ENCODE measurements at regions not wholly inside any gene's neighbourhood (a gene's known extent, or its start where the extent isn't known, plus 50 kb on each side); places are given as distances from the start of the nearest gene placed in this dataset.

DNA sequence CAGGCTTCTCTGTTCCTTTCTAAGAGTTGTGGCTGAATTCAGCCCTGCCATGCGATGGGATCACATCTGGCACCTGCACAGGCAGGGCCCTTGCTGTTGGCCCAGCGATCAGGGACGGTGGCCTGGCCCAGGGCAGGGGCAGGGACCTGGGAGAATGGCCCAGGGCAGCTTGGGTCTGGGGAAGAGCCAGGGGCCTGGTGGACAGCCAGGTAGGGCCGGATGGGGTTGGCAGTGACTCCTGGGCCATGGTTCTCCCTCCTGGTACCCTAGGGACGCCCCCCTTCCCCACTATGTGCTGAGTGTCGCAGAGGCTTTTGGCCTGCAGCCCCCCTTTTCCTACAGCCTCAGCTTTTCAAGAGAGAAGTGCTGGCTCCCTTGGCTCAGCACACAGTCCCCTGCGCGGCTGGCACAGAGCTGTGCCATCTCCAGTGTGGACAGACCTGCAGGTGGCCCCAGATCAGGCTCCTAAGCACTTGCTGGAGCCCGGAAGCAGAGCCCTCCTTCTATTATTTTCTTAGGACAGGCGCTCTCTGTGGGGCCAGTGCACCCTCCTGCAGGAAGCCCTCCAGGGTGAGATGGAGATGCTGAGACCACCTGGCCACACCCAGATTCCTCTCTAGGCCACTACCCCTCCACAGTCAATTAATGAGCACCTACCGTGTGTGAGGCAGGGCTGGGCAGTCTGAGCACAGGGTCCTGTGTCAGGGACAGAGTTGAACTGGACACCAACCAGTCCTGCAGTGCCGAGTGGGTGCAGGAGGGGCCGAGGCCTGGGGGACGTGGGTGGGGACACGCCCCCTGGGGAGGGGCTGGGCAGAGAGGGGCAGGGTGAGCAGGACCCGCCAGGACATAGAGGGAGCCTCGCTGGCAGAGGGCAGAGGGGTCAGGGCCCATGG lies 267.6 kb downstream of the ADGRD1 start:
- no peak for TF ChIP-seq REST (IDR thresholded peaks at IDR 0.05; ENCODE audit: insufficient replicate concordance, low read depth)
- TF ChIP-seq GABPA (IDR thresholded peaks at IDR 0.05; ENCODE audit: low read depth) = no peak
- TF ChIP-seq SPI1 (IDR thresholded peaks at IDR 0.05; ENCODE audit: borderline replicate concordance, low read depth) = no peak
- TF ChIP-seq, protein P1, sequence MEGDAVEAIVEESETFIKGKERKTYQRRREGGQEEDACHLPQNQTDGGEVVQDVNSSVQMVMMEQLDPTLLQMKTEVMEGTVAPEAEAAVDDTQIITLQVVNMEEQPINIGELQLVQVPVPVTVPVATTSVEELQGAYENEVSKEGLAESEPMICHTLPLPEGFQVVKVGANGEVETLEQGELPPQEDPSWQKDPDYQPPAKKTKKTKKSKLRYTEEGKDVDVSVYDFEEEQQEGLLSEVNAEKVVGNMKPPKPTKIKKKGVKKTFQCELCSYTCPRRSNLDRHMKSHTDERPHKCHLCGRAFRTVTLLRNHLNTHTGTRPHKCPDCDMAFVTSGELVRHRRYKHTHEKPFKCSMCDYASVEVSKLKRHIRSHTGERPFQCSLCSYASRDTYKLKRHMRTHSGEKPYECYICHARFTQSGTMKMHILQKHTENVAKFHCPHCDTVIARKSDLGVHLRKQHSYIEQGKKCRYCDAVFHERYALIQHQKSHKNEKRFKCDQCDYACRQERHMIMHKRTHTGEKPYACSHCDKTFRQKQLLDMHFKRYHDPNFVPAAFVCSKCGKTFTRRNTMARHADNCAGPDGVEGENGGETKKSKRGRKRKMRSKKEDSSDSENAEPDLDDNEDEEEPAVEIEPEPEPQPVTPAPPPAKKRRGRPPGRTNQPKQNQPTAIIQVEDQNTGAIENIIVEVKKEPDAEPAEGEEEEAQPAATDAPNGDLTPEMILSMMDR (IDR thresholded peaks at IDR 0.05; ENCODE audit: insufficient read depth, low read length) = no peak
- no peak for TF ChIP-seq POLR2AphosphoS5 (IDR thresholded peaks at IDR 0.05; ENCODE audit: low read depth)
- H3K27me3 ChIP-seq (ENCODE audit: insufficient read depth, poor library complexity, severe bottlenecking) = peaks cover 21% of the 10 kb centered on the region

GRCh38 chr12:131221957-131222328 lies 268.2 kb downstream of the ADGRD1 start:
- Histone ChIP-seq H3K4me3 (replicated peaks; ENCODE audit: insufficient read depth, low read length) (no peak overlapping the region), H3K27me3 (ENCODE audit: insufficient read depth, poor library complexity, severe bottlenecking) (peaks cover 21% of the 10 kb centered on the region), H3K27ac (replicated peaks) (no peak overlapping the region)
- DNase-seq (ENCODE audit: low read depth in 1 of 2, low spot score in 1 of 2) = no peak
- TF ChIP-seq, protein P1 (IDR thresholded peaks at IDR 0.05; ENCODE audit: insufficient read depth, low read length) = no peak
- TF ChIP-seq POLR2AphosphoS5 (IDR thresholded peaks at IDR 0.05; ENCODE audit: low read depth) = no peak
- no peak for TF ChIP-seq SPI1 (IDR thresholded peaks at IDR 0.05; ENCODE audit: borderline replicate concordance, low read depth)
- no peak for TF ChIP-seq GABPA (IDR thresholded peaks at IDR 0.05; ENCODE audit: low read depth)
- TF ChIP-seq REST (IDR thresholded peaks at IDR 0.05; ENCODE audit: insufficient replicate concordance, low read depth) = no peak

More for the DNA sequence above, 267.6 kb downstream of the ADGRD1 start:
- Histone ChIP-seq H3K27ac (replicated peaks) (no peak overlapping the region), H3K4me3 (replicated peaks; ENCODE audit: insufficient read depth, low read length) (no peak overlapping the region)
- DNase-seq (ENCODE audit: low read depth in 1 of 2, low spot score in 1 of 2) = no peak

DNA sequence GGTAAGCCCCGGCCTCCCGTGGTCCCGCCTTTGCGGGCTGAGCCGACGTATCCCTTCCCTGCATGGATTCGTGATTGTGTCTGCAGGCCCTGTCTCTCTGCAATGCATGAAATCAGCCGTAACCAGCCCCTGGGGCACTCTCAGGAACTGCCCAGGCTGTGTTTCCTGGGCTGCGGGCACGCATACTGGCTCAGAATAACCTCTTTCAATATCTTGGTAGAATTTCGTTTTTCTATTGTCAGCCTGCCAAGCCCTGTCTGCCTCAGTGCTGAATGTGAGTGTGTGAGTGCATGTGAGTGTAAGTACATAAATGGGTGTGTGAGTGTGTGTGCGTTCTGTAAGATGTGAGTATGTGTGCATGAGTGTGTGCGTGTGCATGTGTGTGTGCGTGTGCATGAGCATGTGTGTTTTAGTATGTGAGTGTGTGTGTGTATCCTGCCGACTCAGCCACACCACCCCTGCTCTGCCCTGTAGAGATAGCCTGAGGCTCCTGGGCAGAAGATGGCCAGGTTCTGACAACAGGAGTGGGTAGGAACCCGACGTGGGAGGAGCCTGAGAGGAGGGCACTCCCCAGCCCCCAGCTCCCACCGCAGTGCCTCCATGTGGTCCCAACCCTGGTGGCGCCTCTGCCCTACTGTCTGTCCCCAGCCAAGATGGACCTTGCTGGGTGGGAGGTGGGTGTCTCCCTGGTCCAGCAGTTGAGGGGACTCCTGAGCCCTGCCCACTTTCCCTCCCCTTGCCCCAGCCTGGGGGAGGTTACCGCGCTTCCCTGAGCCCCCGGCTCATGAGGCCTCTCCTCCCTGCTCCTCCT lies 268.8 kb downstream of the ADGRD1 start:
- Histone ChIP-seq H3K27ac (replicated peaks) (no peak overlapping the region), H3K4me3 (replicated peaks; ENCODE audit: insufficient read depth, low read length) (no peak overlapping the region), H3K27me3 (ENCODE audit: insufficient read depth, poor library complexity, severe bottlenecking) (peaks cover 21% of the 10 kb centered on the region)
- TF ChIP-seq GABPA (IDR thresholded peaks at IDR 0.05; ENCODE audit: low read depth) (no peak), SPI1 (IDR thresholded peaks at IDR 0.05; ENCODE audit: borderline replicate concordance, low read depth) (no peak), REST (IDR thresholded peaks at IDR 0.05; ENCODE audit: insufficient replicate concordance, low read depth) (no peak), POLR2AphosphoS5 (IDR thresholded peaks at IDR 0.05; ENCODE audit: low read depth) (no peak)
- TF ChIP-seq, protein P1 (IDR thresholded peaks at IDR 0.05; ENCODE audit: insufficient read depth, low read length) = no peak
- DNase-seq (ENCODE audit: low read depth in 1 of 2, low spot score in 1 of 2) = no peak
